Activated naive CD8-positive, alpha-beta T cell treated with anti-CD3 and anti-CD28 coated beads for 36 hours (primary cell): ENCODE measurements at regions not wholly inside any gene's neighbourhood (a gene's known extent, or its start where the extent isn't known, plus 50 kb on each side); places are given as distances from the start of the nearest gene placed in this dataset.

Source experiments
- DNase-seq: peaks from one replicate; pipeline ENCODE4 v3.0.0; 2021
- H3K27ac Mint-ChIP-seq: one replicate; pipeline ENCODE4 v1.8.0; 2022; ENCODE audit warnings: mild to moderate bottlenecking, moderate library complexity, mixed read lengths
- H3K27me3 Mint-ChIP-seq: one replicate; pipeline ENCODE4 v1.8.0; 2022; ENCODE audit warnings: mild to moderate bottlenecking, mixed read lengths
- H3K36me3 Mint-ChIP-seq: one replicate; pipeline ENCODE4 v1.8.0; 2021; ENCODE audit warnings: mild to moderate bottlenecking, mixed read lengths
- H3K4me1 Mint-ChIP-seq: one replicate; pipeline ENCODE4 v1.8.0; 2021; ENCODE audit warnings: mixed read lengths
- H3K4me3 Mint-ChIP-seq: one replicate; pipeline ENCODE4 v1.8.0; 2022; ENCODE audit warnings: mild to moderate bottlenecking, moderate library complexity, mixed read lengths
- H3K9me3 Mint-ChIP-seq: one replicate; pipeline ENCODE4 v1.8.0; 2022; ENCODE audit warnings: mixed read lengths

DNA sequence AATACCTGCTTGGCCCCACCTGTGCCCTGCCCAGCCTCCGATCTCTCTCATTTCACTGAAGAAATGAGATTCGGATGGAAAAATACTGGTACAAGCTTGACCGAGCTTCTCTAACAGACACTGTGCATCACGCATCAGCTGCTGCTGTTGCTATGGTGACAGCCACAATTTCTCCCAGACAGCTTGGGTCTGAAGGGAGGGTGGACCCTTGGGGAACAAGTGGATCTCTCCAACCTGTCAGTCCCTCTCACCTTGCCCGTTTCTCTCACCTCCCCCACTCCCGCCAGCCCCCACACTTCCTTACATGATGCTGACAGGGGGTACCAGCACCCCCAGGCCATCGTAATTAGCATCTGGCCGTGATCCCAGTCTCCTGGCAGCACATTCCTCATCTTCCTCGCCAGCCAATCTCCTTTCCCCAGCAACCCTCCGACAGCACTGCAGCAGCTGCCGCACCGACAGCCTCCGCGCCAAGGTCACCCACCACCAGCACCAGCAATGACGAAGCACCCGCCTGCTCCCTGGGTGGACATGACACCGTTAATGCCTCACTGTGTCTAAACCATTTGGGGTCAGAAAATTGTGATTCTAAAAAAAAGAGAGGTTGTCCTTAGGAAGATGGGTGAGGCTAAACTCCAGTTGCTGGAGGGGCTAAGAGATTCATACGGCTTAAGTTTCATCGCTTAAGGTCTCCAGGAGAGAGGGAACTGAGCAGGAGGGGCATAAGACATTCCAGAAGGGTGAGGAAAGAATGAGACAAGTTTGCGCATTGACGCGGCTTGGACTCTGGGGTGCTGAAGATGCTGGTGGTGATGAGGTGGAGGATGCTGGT is 58.6 kb upstream of the TNRC6A start:
- Mint-ChIP-seq H3K4me3 (no peak overlapping the region), H3K9me3 (no peaks in the 10 kb centered on the region), H3K27me3 (peaks cover 17% of the 10 kb centered on the region), H3K36me3 (no peaks in the 10 kb centered on the region), H3K27ac (no peak overlapping the region), H3K4me1 (peaks cover 28% of the 10 kb centered on the region)
- peak; percentile 40 for DNase-seq

DNA sequence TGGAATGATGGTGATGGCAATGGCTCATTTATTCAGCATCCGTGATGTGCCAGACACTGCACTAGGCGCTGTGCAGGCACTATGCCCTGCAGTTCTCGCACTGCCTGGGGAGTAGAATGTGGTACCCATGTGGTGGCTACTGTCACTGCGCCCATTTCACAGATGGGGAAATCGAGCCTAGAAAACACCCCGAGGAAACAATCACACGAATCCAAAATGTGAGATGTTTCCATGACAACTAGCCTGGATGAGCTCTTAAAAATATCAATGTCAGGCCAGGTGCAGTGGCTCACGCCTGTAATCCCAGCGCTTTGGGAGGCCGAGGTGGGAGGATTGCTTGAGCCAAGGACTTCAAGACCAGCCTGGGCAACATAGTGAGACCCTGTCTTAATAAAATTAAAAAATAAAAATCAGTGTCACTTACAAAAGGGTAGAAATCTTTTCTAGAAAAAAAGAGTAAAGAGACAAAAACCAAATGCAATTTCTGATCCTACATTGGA is 57.9 kb upstream of the TNRC6A start:
- Mint-ChIP-seq H3K4me3 (no peak overlapping the region), H3K36me3 (no peaks in the 10 kb centered on the region), H3K9me3 (no peaks in the 10 kb centered on the region), H3K27me3 (peaks cover 18% of the 10 kb centered on the region), H3K4me1 (peaks cover 27% of the 10 kb centered on the region), H3K27ac (no peak overlapping the region)
- DNase-seq = no peak

DNA sequence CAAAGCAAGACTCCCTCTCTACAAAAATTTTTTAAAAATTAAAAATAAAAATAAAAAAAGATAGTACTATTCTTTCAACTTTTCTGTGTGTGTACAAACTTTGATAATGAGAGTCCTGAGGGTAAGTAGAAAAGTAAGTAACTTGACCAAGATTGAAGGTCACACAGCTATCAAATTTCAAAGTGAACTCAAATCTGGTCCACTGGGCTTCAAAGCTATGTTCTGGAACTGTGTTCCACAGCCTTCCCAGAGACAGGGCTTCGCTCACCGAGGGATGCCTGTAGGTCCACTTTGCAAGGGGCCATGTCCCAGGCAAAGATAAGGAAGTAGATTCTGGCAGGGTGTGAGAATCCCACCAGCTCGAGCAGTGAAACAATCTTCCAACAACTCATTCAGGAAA is 56.3 kb upstream of the TNRC6A start:
- H3K4me1 Mint-ChIP-seq = peaks cover 20% of the 10 kb centered on the region
- H3K27ac Mint-ChIP-seq = no peak overlapping the region
- H3K9me3 Mint-ChIP-seq = no peaks in the 10 kb centered on the region
- H3K27me3 Mint-ChIP-seq = peaks cover 26% of the 10 kb centered on the region
- no peak for DNase-seq
- no peaks in the 10 kb centered on the region for H3K36me3 Mint-ChIP-seq
- no peak overlapping the region for H3K4me3 Mint-ChIP-seq

DNA sequence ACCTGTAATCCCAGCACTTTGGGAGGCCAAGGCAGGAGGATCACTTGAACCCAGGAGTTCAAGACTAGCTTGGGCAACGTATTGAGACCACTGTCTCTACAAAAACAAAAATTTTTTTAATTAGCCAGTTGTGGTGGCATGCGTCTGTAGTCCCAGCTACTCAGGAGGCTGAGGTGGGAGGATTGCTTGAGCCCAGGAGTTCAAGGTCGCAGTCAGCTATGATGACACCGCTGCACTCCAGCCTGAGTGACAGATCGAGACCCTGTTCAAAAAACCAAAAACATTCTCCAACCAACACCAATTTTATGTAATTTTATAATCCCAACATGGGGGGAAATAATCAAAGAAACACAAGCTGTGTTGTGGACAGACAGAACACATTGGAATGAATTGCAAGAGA is 54.6 kb upstream of the TNRC6A start:
- Mint-ChIP-seq H3K9me3 (no peaks in the 10 kb centered on the region), H3K27ac (no peak overlapping the region), H3K36me3 (no peaks in the 10 kb centered on the region), H3K27me3 (peaks cover 26% of the 10 kb centered on the region), H3K4me1 (peaks cover 7% of the 10 kb centered on the region), H3K4me3 (no peak overlapping the region)
- no peak for DNase-seq

DNA sequence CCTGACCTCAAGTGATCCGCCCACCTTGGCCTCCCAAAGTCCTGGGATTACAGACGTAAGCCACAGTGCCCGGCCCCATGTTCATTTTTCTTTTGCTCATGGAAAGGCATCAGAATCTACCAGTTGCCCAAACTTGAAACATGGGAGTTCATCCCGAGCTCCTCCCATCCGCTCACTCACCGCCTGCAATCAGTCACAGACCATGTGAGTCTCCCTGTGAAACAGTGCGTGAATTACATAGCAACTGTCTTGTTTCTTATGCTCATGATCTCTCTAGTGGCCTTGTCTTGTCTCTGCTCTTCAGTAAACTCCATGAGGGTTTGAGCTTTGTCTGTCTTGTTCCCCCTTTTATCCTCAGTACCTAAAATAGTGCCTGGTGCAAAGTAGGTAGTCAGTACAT is 52.1 kb upstream of the TNRC6A start:
- Mint-ChIP-seq H3K4me1 (no peaks in the 10 kb centered on the region), H3K27me3 (peaks cover 9% of the 10 kb centered on the region), H3K27ac (no peak overlapping the region), H3K4me3 (no peak overlapping the region), H3K36me3 (no peaks in the 10 kb centered on the region), H3K9me3 (no peaks in the 10 kb centered on the region)
- no peak for DNase-seq
